HCT116 (cell line): ENCODE measurements at regions not wholly inside any gene's neighbourhood (a gene's known extent, or its start where the extent isn't known, plus 50 kb on each side); places are given as distances from the start of the nearest gene placed in this dataset.

ENCODE experiments used
- CEBPB ChIP-seq: IDR thresholded peaks from 2 replicates; pipeline ENCODE4 v1.6.1; 2012; ENCODE audit warnings: low read depth
- CTCF ChIP-seq, 3 experiments: fragments of 200-600 bp in 1 of 3; sonication (generic) in 1 of 3; IDR thresholded peaks in 2 of 3; conservative IDR thresholded peaks in 1 of 3; 2 replicates each; pipeline ENCODE4 v1.5.1; 2012 to 2017; ENCODE audit warnings: low read depth in 2 of 3, low read length in 2 of 3, antibody characterized with exemption in 1 of 3, borderline replicate concordance in 1 of 3, control low read depth in 1 of 3, mild to moderate bottlenecking in 1 of 3, mixed read lengths in 1 of 3, mixed run types in 1 of 3, moderate library complexity in 1 of 3; ENCODE audit not compliant: insufficient read depth in 1 of 3
- EZH2phosphoT487 ChIP-seq: fragments of 200-600 bp; IDR thresholded peaks from 2 replicates; pipeline ENCODE4 v1.6.1; 2018; ENCODE audit warnings: antibody characterized with exemption, borderline replicate concordance
- MAX ChIP-seq: IDR thresholded peaks from 2 replicates; pipeline ENCODE4 v1.6.1; 2012
- REST ChIP-seq: IDR thresholded peaks from 2 replicates; pipeline ENCODE4 v1.6.1; 2012; ENCODE audit warnings: low read depth
- SIN3A ChIP-seq: IDR thresholded peaks from 2 replicates; pipeline ENCODE4 v1.6.1; 2012; ENCODE audit warnings: low read depth

GRCh38 chr1:191851799-191852595, 306.3 kb upstream of the RGS18 start:
- no peak for TF ChIP-seq SIN3A
- TF ChIP-seq REST, result no peak
- TF ChIP-seq CEBPB, result no peak
- no peak for TF ChIP-seq CTCF (IDR thresholded peaks at IDR 0.05 in 2 of 3, conservative IDR thresholded peaks at IDR 0.05 in 1 of 3; ENCODE audit: borderline replicate concordance in 1 of 3, insufficient read depth in 1 of 3, low read depth in 2 of 3, low read length in 2 of 3)
- TF ChIP-seq EZH2phosphoT487, result no peak
- no peak for TF ChIP-seq MAX
